ENCODE measurements at regions not wholly inside any gene's neighbourhood (a gene's known extent, or its start where the extent isn't known, plus 50 kb on each side); places are given as distances from the start of the nearest gene placed in this dataset.

- TF ChIP-seq ZNF671 (CRISPR knock-in tag; IDR thresholded peaks at IDR 0.05) (no peak), EMX1 (CRISPR knock-in tag; IDR thresholded peaks at IDR 0.05) (no peak), NR2C2 (CRISPR knock-in tag; IDR thresholded peaks at IDR 0.05) (no peak), ERG (CRISPR knock-in tag; IDR thresholded peaks at IDR 0.05) (no peak)
Measured at GRCh38 chr4:11119474-11119873, 309.2 kb downstream of the HS3ST1 start (continued).

- ChIA-PET CTCF (no interaction called here), POLR2A (no interaction called here)
- H3K9me3 Mint-ChIP-seq, result peaks cover 65% of the 10 kb centered on the region
- H3K4me1 Mint-ChIP-seq, result peaks cover 6% of the 10 kb centered on the region; the same call in 1 of the 2 replicates
- peaks cover 7% of the 10 kb centered on the region for H3K27me3 Mint-ChIP-seq (ENCODE audit: low read depth)
- peaks cover 54% of the 10 kb centered on the region for H3K36me3 Mint-ChIP-seq
- no peak for DNase-seq (ENCODE audit: low spot score)
- H3K27ac Mint-ChIP-seq, result no peak overlapping the region
- ATAC-seq, result no peak
- H3K4me3 Mint-ChIP-seq, result no peak overlapping the region
- TF ChIP-seq ZNF512 (CRISPR knock-in tag; IDR thresholded peaks at IDR 0.05; ENCODE audit: borderline replicate concordance), result no peak
- TF ChIP-seq ZBTB21 (CRISPR knock-in tag; IDR thresholded peaks at IDR 0.05; ENCODE audit: borderline replicate concordance), result no peak
- TF ChIP-seq AFF4 (CRISPR knock-in tag; IDR thresholded peaks at IDR 0.05; ENCODE audit: borderline replicate concordance), result no peak
- no peak for TF ChIP-seq ATF6 (CRISPR knock-in tag; IDR thresholded peaks at IDR 0.05)
- no peak for TF ChIP-seq E2F5 (CRISPR knock-in tag; IDR thresholded peaks at IDR 0.05)
- TF ChIP-seq KAT7 (CRISPR knock-in tag; IDR thresholded peaks at IDR 0.05; ENCODE audit: borderline replicate concordance), result no peak
- TF ChIP-seq SMAD3 (CRISPR knock-in tag; IDR thresholded peaks at IDR 0.05; ENCODE audit: borderline replicate concordance), result no peak
- TF ChIP-seq MYBL2 (CRISPR knock-in tag; IDR thresholded peaks at IDR 0.05), result no peak
- TF ChIP-seq CREM (CRISPR knock-in tag; IDR thresholded peaks at IDR 0.05), result no peak
- TF ChIP-seq ZNF121 (CRISPR knock-in tag; IDR thresholded peaks at IDR 0.05), result no peak
- no peak for TF ChIP-seq FOXJ3 (CRISPR knock-in tag; IDR thresholded peaks at IDR 0.05; ENCODE audit: borderline replicate concordance)
- no peak for TF ChIP-seq ZNF416 (CRISPR knock-in tag; IDR thresholded peaks at IDR 0.05)
- no peak for TF ChIP-seq PRDM15 (CRISPR knock-in tag; IDR thresholded peaks at IDR 0.05)
- TF ChIP-seq ATF3 (CRISPR knock-in tag; conservative IDR thresholded peaks at IDR 0.05), result no peak
- TF ChIP-seq CREB1 (CRISPR knock-in tag; IDR thresholded peaks at IDR 0.05), result no peak
- no peak for TF ChIP-seq AR (CRISPR knock-in tag; IDR thresholded peaks at IDR 0.05)
- no peak for TF ChIP-seq ETV6 (CRISPR knock-in tag; IDR thresholded peaks at IDR 0.05)
Measured at GRCh38 chr4:11118513-11118912, 310.2 kb downstream of the HS3ST1 start.
